ENCODE measurements at regions not wholly inside any gene's neighbourhood (a gene's known extent, or its start where the extent isn't known, plus 50 kb on each side); places are given as distances from the start of the nearest gene placed in this dataset.

- no peak for TF ChIP-seq CTCF (IDR thresholded peaks at IDR 0.05)
- no peak for TF ChIP-seq POLR2A (IDR thresholded peaks at IDR 0.05)
- TF ChIP-seq EP300 (IDR thresholded peaks at IDR 0.05): no peak
Observed at GRCh38 chr1:55490547-55490946, 275.4 kb upstream of the USP24 start.

Data from suprapubic skin (tissue), 3 donors.